Heart right ventricle (tissue), 16 donors: ENCODE measurements at regions not wholly inside any gene's neighbourhood (a gene's known extent, or its start where the extent isn't known, plus 50 kb on each side); places are given as distances from the start of the nearest gene placed in this dataset.

ENCODE experiments used
- ATAC-seq, 8 donors: fragments of 200-7000 bp; cut with Tn5 transposase; one replicate each; pipeline ENCODE4 v1.9.1; 2020; ENCODE audit warnings: mild to moderate bottlenecking in 8 of 8, moderate library complexity in 8 of 8, moderate number of reproducible peaks in 1 of 8
- DNase-seq, 2 donors: peaks; one replicate each; pipeline ENCODE4 v3.0.0-alpha.2; 2020
- H3K27ac ChIP-seq, 10 donors: fragments of 200-600 bp; sonication (generic) in 2 of 10; one replicate each; pipeline versions ENCODE4 v1.5.0 to v1.8.0; 2020 to 2022; ENCODE audit warnings: mild to moderate bottlenecking in 3 of 10
- H3K27me3 ChIP-seq, 7 donors: fragments of 200-600 bp; one replicate each; pipeline ENCODE4 v1.8.0; 2021 to 2022; ENCODE audit warnings: mild to moderate bottlenecking in 2 of 7
- H3K36me3 ChIP-seq, 9 donors: fragments of 200-600 bp; sonication (generic) in 1 of 9; one replicate each; pipeline versions ENCODE4 v1.5.0 to v1.8.0; 2020 to 2022; ENCODE audit warnings: mild to moderate bottlenecking in 2 of 9
- H3K4me1 ChIP-seq, 9 donors: fragments of 200-600 bp; sonication (generic) in 1 of 9; one replicate each; pipeline versions ENCODE4 v1.5.0 to v1.8.0; 2020 to 2022; ENCODE audit warnings: mild to moderate bottlenecking in 4 of 9
- H3K4me3 ChIP-seq, 10 donors: fragments of 200-600 bp; sonication (generic) in 2 of 10; one replicate each; pipeline versions ENCODE4 v1.5.0 to v1.8.0; 2020 to 2022; ENCODE audit warnings: mild to moderate bottlenecking in 7 of 10, moderate library complexity in 2 of 10
- H3K9me3 ChIP-seq, 11 donors: fragments of 200-600 bp in 10 of 11; sonication (generic) in 2 of 11; one replicate each; pipeline versions ENCODE4 v1.5.0 to v1.8.0; 2013 to 2022; ENCODE audit warnings: mild to moderate bottlenecking in 2 of 11, control low read depth in 1 of 11, moderate library complexity in 1 of 11
- CTCF ChIP-seq, 9 donors: fragments of 200-600 bp; sonication (generic) in 2 of 9; IDR thresholded peaks; one replicate each; pipeline versions ENCODE4 v1.5.0 to v1.8.0; 2021 to 2022; ENCODE audit warnings: antibody characterized with exemption in 9 of 9, mild to moderate bottlenecking in 5 of 9, moderate library complexity in 1 of 9
- WGBS, 2 donors: extraction: QIAGEN DNeasy Blood & Tissue Kit; methylation state at CpG; one replicate each; pipeline ENCODE4 v1.1.7; 2013; ENCODE audit warnings: inconsistent platforms in 1 of 2; 5-methylcytosine and 5-hydroxymethylcytosine counted together
- intact Hi-C, 10 donors: fragments of 100-400 bp; cut with DNase I; formaldehyde crosslinking; loops; one replicate each; pipeline versions ENCODE4 v1.11.1 to v1.14.2; 2022
- donor health status: Arrhythmogenic right ventricular cardiomyopathy.
- donor health status: ischemic (EF 13 %, LVEDD 7.1; RV severe dilation, severe dysfunction).
- donor health status: healthy with polysubstance abuse.
- donor health status: DM: no; HTN: yes; CAD: no.
- donor health status: DM: no; HTN: no; CAD: no.
- donor health status: ischemic (EF 25% LVEDD 6.9; RV normal size, moderate dysfunction).
- donor health status: ischemic (EF 25% LVEDD 5.7; RV mildly dilated, moderate dysfunction).
- donor health status: healthy.
- donor health status: DM: yes; HTN: yes; CAD: no.
- donor health status: Ischemic cardiomyopathy.
- donor health status: ischemic (EF 35%, LVEDD 5.7; RV mildly dilated, moderate dysfunction).
- donor health status: nonischemic (EF 11% LVEDD 7.7; RV severe dilation, severe dysfunction).
- donor health status: DM: yes; HTN: yes; CAD: no.
- donor health status: PGD.
- donor health status: ischemic (EF 29% LVEDD 5.4; RV normal size, mild dysfunction).
- donor health status: nonischemic (EF 23%, LVEDD 6.1; RV moderate dilation, normal function).

DNA sequence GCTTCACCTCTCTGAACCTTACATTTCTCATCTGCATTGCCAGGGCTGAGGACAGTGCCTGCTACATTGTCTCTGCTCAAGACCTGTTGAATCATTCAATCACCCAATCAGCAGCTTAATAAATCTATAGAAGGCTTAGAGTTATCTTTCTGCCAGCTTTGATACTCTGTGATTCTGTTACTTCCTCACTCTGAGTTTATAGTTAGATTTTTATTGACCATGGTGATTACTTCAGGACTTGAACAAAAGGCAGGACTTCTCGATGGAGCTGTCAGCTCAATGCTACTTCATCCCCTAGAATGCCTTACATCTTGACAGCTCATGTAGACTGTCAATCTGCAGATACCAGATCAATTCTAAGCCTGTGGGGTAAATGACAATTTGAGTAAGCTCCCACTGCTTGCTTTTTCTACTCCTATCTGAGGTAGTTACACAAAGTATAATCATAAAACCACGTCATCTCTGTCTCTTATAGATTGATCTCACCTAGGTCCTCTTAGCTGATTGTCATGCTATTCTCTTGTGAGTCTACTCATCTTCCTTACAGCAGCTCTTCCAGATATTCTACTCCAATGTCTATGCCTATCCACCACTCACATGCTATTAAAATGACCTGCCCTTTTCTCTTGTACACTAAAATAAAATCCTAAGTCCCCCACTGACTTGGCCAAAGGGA, 318.3 kb upstream of the CA10 start:
- WGBS, 2 donors, result 53 to 78% methylated on average over 2 of the region's 2 CpGs
- intact Hi-C loops, result no loop called here
- TF ChIP-seq CTCF (IDR thresholded peaks at IDR 0.05), result no peak

DNA sequence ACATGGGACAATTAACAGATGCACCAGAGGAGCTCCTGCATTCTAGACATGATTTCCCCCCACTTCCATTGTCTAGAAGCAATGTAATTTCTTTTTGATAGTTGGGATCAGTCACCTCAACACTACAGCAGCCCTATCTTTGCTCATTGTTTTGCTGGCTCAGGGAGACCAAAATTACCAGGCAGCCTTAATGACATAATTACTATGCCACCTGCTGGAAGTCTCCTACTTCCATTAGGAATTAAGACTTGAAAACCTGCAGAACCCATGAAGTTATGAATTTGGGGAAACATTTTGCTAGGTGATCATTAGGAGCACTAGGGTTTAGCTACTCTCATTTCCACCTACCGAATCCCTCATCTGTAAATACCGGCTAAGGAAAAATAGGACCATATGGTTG, 312.0 kb upstream of the CA10 start:
- Histone ChIP-seq H3K27me3 (no peaks in the 10 kb centered on the region), H3K36me3 (no peaks in the 10 kb centered on the region), H3K4me3 (no peak overlapping the region), H3K4me1 (no peaks in the 10 kb centered on the region), H3K27ac (no peak overlapping the region), H3K9me3 (no peaks in the 10 kb centered on the region)
- ATAC-seq (no peak), DNase-seq (no peak)
- 95% methylated on average over 2 of the region's 2 CpGs for WGBS, 2 donors
- intact Hi-C loops, result no loop called here
- no peak for TF ChIP-seq CTCF (IDR thresholded peaks at IDR 0.05)

More for the DNA sequence above, 318.3 kb upstream of the CA10 start:
- DNase-seq, result no peak
- Histone ChIP-seq H3K4me1 (no peaks in the 10 kb centered on the region), H3K4me3 (no peak overlapping the region), H3K27me3 (no peaks in the 10 kb centered on the region), H3K27ac (no peak overlapping the region), H3K9me3 (no peaks in the 10 kb centered on the region), H3K36me3 (no peaks in the 10 kb centered on the region)
- no peak for ATAC-seq

DNA sequence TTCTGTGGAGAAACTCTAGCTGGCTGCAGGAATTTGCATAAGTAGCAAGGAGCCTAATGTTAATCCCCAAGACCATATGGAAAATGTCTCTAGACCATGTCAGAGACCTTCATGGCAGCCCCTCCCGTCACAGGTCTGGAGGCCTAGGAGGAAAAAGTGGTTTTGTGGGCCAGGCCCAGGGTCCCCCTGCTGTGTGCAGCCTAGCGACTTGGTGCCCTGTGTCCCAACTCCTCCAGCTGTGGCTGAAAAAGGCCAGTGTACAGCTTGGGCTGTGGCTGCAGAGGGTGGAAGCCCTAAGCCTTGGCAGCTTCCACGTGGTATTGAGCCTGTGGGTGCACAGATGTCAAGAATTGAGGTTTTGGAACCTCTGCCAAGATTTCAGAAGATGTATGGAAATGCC, 306.9 kb upstream of the CA10 start:
- H3K4me1 ChIP-seq, result no peaks in the 10 kb centered on the region
- no peak for DNase-seq

GRCh38 chr17:52451294-52451861, 292.9 kb upstream of the CA10 start:
- Histone ChIP-seq H3K27me3 (no peaks in the 10 kb centered on the region), H3K9me3 (peaks cover 0 to 4% (median 0%) of the 10 kb centered on the region in 11 donors), H3K36me3 (no peaks in the 10 kb centered on the region), H3K4me1 (no peaks in the 10 kb centered on the region), H3K4me3 (no peak overlapping the region), H3K27ac (no peak overlapping the region)
- TF ChIP-seq CTCF (IDR thresholded peaks at IDR 0.05), result no peak
- DNase-seq (no peak), ATAC-seq (no peak)
- intact Hi-C loops, result no loop called here

More for the DNA sequence above, 306.9 kb upstream of the CA10 start:
- Histone ChIP-seq H3K27me3 (no peaks in the 10 kb centered on the region), H3K27ac (no peak overlapping the region), H3K36me3 (no peaks in the 10 kb centered on the region), H3K4me3 (no peak overlapping the region), H3K9me3 (no peaks in the 10 kb centered on the region)
- TF ChIP-seq CTCF (IDR thresholded peaks at IDR 0.05), result no peak
- WGBS, 2 donors, result 62% methylated on average over 3 of the region's 3 CpGs
- no peak for ATAC-seq
- intact Hi-C loops, result no loop called here
